ENCODE measurements at regions not wholly inside any gene's neighbourhood (a gene's known extent, or its start where the extent isn't known, plus 50 kb on each side); places are given as distances from the start of the nearest gene placed in this dataset.

DNA sequence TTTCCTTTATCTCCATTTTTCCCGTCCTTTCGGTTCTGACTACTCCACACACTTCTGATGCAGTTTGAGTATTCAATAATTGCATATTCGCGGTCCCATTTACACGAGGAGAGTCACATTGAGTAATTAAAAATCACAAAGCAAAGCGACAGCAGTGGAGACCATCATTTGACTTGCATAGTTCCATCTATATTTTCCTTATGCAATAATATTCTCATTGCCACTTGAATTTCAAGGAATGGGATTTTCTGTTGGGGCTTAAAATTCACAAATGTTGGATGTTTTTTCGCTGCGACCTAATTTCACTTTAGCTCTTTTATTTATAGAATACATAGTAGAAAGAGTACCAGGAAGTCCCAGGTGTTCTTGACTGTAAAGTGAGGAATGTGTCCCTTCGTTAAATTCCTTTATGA is 186.8 kb downstream of the ZEB2 start:
- no peak for DNase-seq

DNA sequence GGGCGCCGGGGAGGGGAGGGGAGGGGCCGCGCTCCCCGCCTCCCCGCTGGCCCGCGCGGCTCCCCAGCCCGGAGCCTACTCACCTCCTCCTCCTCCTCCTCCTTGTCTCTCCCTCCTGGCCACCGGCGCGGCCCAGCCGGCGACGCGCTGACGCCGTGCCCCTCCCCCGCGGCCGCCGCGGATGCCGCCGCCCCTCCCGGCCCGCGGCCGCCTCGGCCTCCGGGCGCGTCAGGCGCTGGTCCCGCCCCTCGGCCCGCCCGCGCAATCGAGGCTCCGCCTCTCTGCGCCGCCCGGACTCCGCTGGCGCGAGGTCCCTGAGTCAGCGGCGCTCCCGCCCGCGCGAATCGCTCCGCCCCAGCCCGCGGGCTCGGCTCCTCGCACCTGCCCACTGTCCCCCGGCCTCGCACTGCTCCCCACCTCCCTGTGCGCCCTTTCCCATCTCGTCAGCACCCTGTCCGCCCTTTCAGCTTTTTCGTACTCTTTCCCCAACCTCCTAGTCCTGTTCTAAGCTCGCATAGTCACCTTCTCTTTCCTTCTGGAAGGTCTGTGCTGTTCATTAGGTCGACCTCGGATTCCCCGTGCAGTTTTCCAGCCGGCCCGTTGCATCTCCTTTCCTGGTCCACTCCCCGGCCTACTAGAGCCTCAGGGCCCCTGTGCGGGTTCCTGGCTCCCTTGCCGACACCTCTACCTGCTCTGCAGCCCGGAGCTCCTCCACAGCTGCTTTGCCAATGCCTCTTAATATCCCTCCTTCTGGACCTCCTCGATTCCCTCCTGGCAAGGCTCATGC is 187.4 kb downstream of the ZEB2 start:
- peak; percentile 94 to 99 (median 98) for DNase-seq

GRCh38 chr2:144331674-144332355 is 188.1 kb downstream of the ZEB2 start:
- DNase-seq, result peak in 2 of 3 donors; percentile 80 to 84

DNA sequence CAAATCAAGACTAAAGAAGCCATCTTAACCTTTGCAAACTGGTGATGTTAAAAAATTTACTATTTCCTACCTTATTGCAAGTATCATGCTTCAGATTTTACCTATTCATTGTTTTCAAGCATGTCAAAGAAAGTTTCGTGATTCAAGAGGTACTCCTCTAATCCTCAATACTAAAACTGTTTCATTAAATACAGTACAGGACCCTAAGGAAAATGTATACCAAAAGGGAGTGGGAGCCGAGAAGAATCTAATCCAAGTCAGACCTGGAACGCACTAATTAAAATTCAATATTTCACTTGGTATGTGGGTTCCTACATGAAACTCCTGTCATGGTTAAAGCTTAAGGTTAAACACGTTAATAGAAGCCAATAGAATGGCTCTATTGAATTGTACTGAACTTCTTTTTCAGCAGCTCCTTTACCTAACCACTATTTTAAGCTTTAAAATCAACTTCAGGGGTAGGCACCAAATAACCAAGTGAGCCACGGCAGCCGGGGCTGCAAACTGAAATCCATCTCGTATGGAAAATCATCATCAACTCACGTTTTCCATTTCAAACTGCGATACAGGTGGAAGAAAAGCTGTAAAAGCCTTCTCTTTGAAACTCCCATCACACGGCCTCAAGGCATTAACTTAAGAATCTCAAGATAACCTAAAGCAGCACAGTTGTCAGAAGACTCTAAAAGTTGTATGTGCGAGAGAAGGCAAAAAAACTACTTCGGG is 188.8 kb downstream of the ZEB2 start:
- no peak for DNase-seq

DNA sequence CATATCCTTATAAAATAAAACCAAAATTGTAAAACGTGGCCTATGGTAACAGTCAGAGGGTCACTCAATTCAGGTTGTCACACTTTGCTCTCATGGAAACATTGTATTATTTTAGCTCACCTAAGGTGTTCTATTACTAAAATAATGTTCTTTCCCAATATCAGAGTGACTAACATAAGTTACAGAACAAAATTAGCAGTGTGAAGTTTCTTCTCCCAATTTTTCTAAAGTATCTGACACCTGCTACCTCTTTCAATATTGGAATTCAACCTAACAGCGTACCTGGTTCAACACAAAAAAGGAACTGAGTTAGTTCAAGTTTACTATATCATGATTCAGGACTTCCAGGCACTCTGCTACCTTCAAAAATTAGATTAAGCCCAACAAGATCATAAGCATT is 190.4 kb downstream of the ZEB2 start:
- no peak for DNase-seq

GRCh38 chr2:144328938-144329337 is 191.0 kb downstream of the ZEB2 start:
- no peak for DNase-seq

DNA sequence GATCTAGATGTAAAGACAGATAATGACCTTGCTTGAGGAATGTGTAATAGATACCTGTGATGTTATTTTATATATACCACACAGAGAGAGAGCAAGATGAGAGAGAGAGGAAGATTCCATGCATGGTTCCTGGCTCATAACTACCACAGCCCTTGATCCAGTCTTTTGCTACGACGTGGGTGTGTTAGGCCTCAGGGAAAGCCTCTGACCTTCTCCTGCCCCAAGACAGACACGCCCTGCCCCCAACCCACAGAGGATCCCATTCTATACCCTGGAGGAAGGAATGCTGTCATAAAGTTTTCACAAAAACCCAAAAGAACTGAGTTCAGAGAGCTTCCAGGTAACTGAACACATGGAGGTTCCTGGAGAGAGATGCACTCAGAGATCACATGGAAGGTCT is 193.1 kb downstream of the ZEB2 start:
- DNase-seq, result no peak

GRCh38 chr2:144325086-144325485 is 194.8 kb downstream of the ZEB2 start:
- DNase-seq, result no peak

DNA sequence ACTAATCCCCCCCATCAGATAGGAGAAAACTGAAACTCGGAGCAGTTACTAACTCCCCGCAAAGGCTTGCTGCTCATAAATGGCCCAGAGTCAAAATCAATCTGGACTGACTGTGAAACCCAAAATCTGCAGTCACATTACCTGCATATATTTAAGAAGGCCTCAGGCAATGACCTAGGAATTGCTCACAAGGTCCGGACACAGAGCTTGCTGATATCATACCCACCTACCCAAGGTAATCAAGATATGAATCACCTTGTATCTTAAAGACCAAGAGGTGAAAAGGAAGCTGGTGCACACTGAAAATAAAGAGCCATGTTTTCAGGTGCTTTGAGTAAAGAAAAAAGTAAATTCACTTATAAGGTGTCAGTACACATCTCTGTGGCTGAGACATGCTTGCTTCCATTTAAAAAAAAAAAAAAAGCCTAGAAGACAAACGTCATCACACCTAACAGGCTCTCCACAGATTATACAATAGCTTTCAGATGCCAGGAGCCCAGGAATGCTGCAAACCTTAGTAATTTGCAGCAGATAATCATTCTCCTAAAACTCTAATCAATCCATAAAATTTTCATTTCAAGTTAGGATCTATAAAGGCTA is 195.4 kb downstream of the ZEB2 start:
- no peak for DNase-seq

- DNase-seq, result no peak
These were observed 196.0 kb downstream of the ZEB2 start for GRCh38 chr2:144323946-144324345.

- DNase-seq, result no peak
These were observed 197.5 kb downstream of the ZEB2 start for GRCh38 chr2:144322379-144322778.

DNA sequence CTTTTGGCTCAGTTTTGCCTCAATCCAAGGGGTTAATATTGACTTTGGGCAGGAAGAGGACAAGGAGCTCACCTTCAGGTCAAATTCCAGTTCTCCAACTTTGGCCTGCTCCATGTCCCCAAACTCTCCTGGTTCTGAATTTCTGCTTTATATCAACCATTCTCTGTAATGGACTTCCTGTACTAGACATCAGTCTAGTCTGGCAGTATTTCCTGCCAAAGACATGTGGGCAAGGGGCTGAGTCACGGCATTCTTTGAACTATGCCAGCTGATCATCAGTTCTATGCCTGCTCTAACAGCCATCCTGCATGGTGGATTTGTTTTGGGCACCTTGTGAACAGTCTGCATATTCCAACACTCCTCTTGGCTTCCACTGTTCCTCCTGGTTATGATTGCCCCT is 199.4 kb downstream of the ZEB2 start:
- peak; percentile 49 to 58 (median 57) for DNase-seq

- no peak for DNase-seq
These were observed 202.7 kb downstream of the ZEB2 start for GRCh38 chr2:144317071-144317738.

DNA sequence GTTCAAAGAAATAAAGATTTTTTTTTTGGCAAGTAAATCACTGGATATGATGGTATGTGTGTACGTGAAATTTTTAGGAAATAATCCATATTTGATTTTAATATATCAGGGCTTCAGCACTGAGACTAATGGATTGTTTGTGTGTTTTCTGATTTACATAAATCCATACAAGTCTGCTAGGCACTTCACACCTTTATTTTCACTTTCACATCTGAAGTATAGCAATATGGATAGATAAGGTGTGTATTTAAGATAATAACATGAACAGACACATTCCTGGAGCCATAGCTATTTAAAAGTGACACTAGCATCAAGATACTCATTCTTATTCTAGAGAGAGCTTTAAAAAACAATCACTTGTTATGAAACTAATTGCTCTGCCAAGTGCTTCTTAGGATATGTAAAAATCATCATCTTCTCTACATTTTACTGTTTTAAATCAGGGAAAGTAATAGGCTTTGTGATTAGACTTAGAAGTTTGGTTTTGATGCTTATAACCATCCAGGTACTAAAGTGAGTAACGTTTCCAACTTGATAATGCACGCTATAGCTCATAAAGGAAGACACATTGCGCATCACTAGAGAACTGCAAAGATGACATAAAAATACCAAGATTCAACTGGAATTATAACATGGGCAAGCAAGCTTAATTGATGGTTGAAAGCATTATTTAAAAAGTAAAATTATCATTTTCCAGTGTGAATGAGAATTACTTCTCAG is 208.9 kb downstream of the ZEB2 start:
- DNase-seq, result no peak

DNA sequence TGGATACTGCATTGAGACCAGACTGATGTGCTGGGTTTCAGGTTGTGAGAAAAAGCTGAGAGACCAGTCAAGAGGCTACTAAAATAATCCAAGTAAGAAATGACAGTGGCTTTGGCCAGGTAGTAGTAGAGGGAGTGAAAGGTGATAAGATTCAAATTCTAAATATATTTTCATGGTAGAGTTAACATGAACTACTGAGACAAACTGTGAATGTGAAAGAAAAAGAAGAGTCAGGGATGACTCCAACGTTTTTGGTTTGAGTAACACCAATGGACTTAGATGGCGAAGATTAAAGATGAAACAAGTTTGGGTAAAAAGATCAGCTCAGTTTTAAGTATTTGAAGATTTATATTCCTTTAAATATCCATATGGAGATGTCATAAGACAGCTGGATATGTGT is 209.4 kb downstream of the ZEB2 start:
- DNase-seq, result no peak

DNA sequence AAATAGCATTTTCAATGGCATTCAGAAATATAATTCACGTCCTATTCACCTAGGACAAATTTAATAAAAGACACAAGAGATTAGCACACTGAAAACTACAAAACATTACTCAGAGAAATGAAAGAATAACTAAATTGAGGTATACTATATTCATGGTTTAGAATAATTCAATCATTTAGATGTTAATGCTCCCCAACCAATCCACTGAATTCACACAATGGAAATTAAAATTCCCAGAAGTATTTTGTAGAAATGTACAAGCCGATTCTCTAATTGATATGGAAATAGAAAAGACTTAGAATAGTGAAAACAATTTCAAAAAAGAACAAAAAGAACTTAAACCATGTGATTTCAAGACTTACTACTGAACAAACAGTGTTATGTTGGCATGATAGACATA is 212.2 kb downstream of the ZEB2 start:
- DNase-seq, result no peak

- no peak for DNase-seq
These were observed 215.7 kb downstream of the ZEB2 start for GRCh38 chr2:144304202-144304601.

- no peak for DNase-seq
These were observed 219.3 kb downstream of the ZEB2 start for GRCh38 chr2:144300632-144301031.

DNA sequence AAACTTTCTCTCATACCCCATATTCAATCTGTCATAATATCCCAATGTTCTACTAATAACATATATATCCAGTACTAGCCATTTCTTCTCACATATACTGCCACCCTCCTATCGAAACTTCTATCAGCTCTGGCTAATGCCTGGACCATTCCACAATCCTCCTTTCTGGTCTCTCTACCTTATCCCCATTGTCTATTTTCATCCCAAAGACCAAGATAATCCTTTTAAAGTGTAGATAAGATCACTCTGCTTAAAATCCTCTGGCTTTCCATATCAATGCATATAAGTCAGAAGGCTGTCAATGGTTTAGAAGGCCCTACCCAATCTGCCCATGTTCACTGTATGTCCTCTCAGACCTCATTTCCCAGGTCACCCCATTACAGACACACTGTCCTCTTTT is 229.6 kb downstream of the ZEB2 start:
- no peak for DNase-seq

GRCh38 chr2:144288438-144288837 is 231.5 kb downstream of the ZEB2 start:
- DNase-seq, result no peak

DNA sequence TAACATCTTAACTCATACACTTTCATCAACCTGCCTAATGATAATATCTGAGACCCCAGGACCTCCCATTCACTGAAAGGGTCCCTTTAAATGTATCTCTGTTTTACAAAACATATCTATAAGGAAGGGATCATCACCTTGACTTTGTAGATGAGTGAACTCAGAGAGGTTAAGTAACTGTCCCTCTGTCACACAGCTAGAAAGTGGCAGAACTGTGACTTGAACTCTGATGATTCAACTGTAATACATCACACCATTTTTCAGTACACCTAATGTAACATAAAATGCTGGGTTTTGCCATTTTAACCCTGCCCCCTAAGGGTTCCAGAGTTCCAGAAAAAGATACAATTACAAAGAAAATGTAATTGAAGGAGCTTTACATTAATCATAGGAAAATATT is 234.6 kb downstream of the ZEB2 start:
- no peak for DNase-seq

GRCh38 chr2:144281476-144281875 is 238.4 kb downstream of the ZEB2 start:
- DNase-seq, result no peak
